A549 (cell line): ENCODE measurements at regions not wholly inside any gene's neighbourhood (a gene's known extent, or its start where the extent isn't known, plus 50 kb on each side); places are given as distances from the start of the nearest gene placed in this dataset.

Experiments
- ATAC-seq, 2 experiments: fragments of 200-7000 bp in 1 of 2; fragments of >200 bp in 1 of 2; cut with Nextera tagmentation in 1 of 2; cut with Tn5 transposase in 1 of 2; 3 replicates each; pipeline versions ENCODE4 v1.8.0 to v1.9.1; 2018 to 2020; ENCODE audit warnings: mild to moderate bottlenecking in 1 of 2, moderate library complexity in 1 of 2
- CTCF ChIA-PET: fragments of 300-600 bp; sonication (Branson Sonifier 250); formaldehyde crosslinking; extraction: SDS; loops from one replicate; lab custom pipeline; 2021; ENCODE audit warnings: antibody characterized with exemption, inconsistent platforms; lab: Yijun Ruan, JAX
- POLR2A ChIA-PET: fragments of 350-600 bp; formaldehyde crosslinking; extraction: SDS; loops from one replicate; lab custom pipeline; 2021; ENCODE audit warnings: antibody characterized with exemption, inconsistent platforms; lab: Yijun Ruan, JAX
- DNase-seq, 2 experiments: peaks; one replicate each; pipeline versions ENCODE4 v3.0.0 to v3.0.0-alpha.2; 2011 to 2016; ENCODE audit warnings: low read depth in 1 of 2, low spot score in 1 of 2
- FAIRE-seq: peaks from 2 replicates; lab custom pipeline; 2011; peaks lifted over from hg19 to GRCh38; lab: Jason Lieb, UNC
- H3K27ac ChIP-seq, 2 experiments: fragments of >200 bp; sonication (Bioruptor Twin); formaldehyde crosslinking; 3 replicates each; pipeline ENCODE4 v1.5.1; 2016 to 2017
- H3K4me1 ChIP-seq: fragments of >200 bp; sonication (Bioruptor Twin); formaldehyde crosslinking; 3 replicates; pipeline ENCODE4 v1.6.1; 2016
- H3K4me2 ChIP-seq: fragments of >200 bp; sonication (Bioruptor Twin); formaldehyde crosslinking; 3 replicates; pipeline ENCODE4 v1.6.1; 2016
- H3K4me3 ChIP-seq: fragments of >200 bp; sonication (Bioruptor Twin); formaldehyde crosslinking; 3 replicates; pipeline ENCODE4 v1.5.1; 2016
- H3K9me3 ChIP-seq: fragments of >200 bp; sonication (Bioruptor Twin); formaldehyde crosslinking; 3 replicates; pipeline ENCODE4 v1.6.1; 2016
- BCL3 ChIP-seq: fragments of >200 bp; sonication (Bioruptor Twin); formaldehyde crosslinking; IDR thresholded peaks from 3 replicates; pipeline ENCODE4 v1.6.1; 2016
- ELK1 ChIP-seq: fragments of 150-350 bp; IDR thresholded peaks from 2 replicates; pipeline ENCODE4 v1.6.1; 2014; ENCODE audit warnings: low read depth, mild to moderate bottlenecking, low read length
- ESRRA ChIP-seq: fragments of 150-350 bp; IDR thresholded peaks from 2 replicates; pipeline ENCODE4 v1.6.1; 2014; ENCODE audit warnings: mild to moderate bottlenecking, low read length, borderline replicate concordance
- FOSL2 ChIP-seq, 2 experiments: fragments of 450-650 bp in 1 of 2; fragments of >200 bp in 1 of 2; sonication (Bioruptor Twin) in 1 of 2; formaldehyde crosslinking; IDR thresholded peaks; 2 replicates each; pipeline versions ENCODE4 v1.5.0 to v1.6.1; 2016 to 2020; ENCODE audit warnings: mild to moderate bottlenecking in 1 of 2, moderate library complexity in 1 of 2
- HEYL ChIP-seq: fragments of 250-450 bp; sonication (Bioruptor Pico); IDR thresholded peaks from 2 replicates; pipeline ENCODE4 v1.8.0; 2021; ENCODE audit warnings: mild to moderate bottlenecking, moderate library complexity
- HOXB5 ChIP-seq: fragments of 250-450 bp; sonication (Bioruptor Pico); IDR thresholded peaks from 2 replicates; pipeline ENCODE4 v1.5.0; 2020; ENCODE audit warnings: mild to moderate bottlenecking, moderate library complexity
- JUN ChIP-seq, 2 experiments: fragments of >200 bp; sonication (Bioruptor Twin); formaldehyde crosslinking; IDR thresholded peaks; 2 replicates in 1 of 2; 3 replicates in 1 of 2; pipeline ENCODE4 v1.6.1; 2016 to 2017
- MAFK ChIP-seq: fragments of 450-650 bp; IDR thresholded peaks from 2 replicates; pipeline ENCODE4 v1.6.1; 2014; ENCODE audit not compliant: partially characterized antibody
- PHF8 ChIP-seq: fragments of 200-600 bp; sonication (generic); IDR thresholded peaks from 2 replicates; pipeline ENCODE4 v1.6.1; 2016; ENCODE audit warnings: low read depth, mild to moderate bottlenecking, antibody characterized with exemption, moderate library complexity, borderline replicate concordance
- POLR2AphosphoS2 ChIP-seq: conservative IDR thresholded peaks from 2 replicates; pipeline ENCODE4 v1.6.1; 2012; ENCODE audit warnings: low read length, improper control_type of control experiment, inconsistent platforms
- RNF2 ChIP-seq: fragments of 200-600 bp; sonication (generic); IDR thresholded peaks from 2 replicates; pipeline ENCODE4 v1.6.1; 2016; ENCODE audit warnings: low read depth, mild to moderate bottlenecking, antibody characterized with exemption, moderate library complexity, borderline replicate concordance
- ZC3H11A ChIP-seq: fragments of 450-650 bp; IDR thresholded peaks from 2 replicates; pipeline ENCODE4 v1.6.1; 2014; ENCODE audit warnings: antibody characterized with exemption, mild to moderate bottlenecking
- ZNF302 ChIP-seq: fragments of 250-450 bp; sonication (Bioruptor Pico); IDR thresholded peaks from 2 replicates; pipeline ENCODE4 v1.9.0; 2021; ENCODE audit warnings: inconsistent platforms, mild to moderate bottlenecking, moderate library complexity
- WGBS: methylation state at CpG from one replicate; pipeline ENCODE4 v1.1.6; 2017; ENCODE audit errors: missing lambda C conversion rate; 5-methylcytosine and 5-hydroxymethylcytosine counted together
- TF ChIP-seq, protein P1 (sequence below): IDR thresholded peaks from 2 replicates; pipeline ENCODE4 v1.6.1; 2012
- TF ChIP-seq, protein P2 (sequence below): IDR thresholded peaks from 2 replicates; pipeline ENCODE4 v1.6.1; 2012

GRCh38 chr10:60522617-60523016, 132.9 kb upstream of the ANK3 start:
- DNase-seq (no peak), ATAC-seq (no peak), FAIRE-seq (no peak)
- CTCF ChIA-PET = no interaction called here
- Histone ChIP-seq H3K27ac (no peak overlapping the region), H3K4me1 (no peaks in the 10 kb centered on the region), H3K4me3 (no peak overlapping the region), H3K9me3 (no peaks in the 10 kb centered on the region), H3K4me2 (no peak overlapping the region)
- POLR2A ChIA-PET = no interaction called here
- TF ChIP-seq PHF8 (no peak), POLR2AphosphoS2 (no peak)
- WGBS = 80% methylated on average over 2 of the region's 2 CpGs

DNA sequence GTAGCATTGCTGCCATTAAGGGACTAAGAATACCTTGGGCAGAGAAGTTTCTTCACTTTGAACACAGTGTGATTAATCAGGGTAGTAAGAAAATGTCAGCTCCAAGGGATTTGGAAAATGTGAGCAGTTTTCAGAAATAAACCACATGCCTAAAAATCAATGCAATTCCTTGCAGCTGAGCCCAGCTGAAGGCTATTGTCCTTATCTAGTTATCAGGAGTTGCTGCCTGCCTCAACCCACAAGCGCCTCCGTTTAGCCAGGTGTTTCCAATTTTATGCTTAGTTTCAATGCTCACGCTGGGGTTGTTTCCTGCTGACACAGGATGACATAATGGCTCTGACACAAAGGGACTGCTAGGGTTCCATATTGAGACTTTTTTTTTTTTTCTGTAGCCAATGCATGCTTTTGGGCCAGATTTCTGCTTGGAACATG, 132.3 kb upstream of the ANK3 start:
- ATAC-seq (no peak), DNase-seq (no peak), FAIRE-seq (no peak)
- no peak overlapping the region for H3K4me3 ChIP-seq
- no peak overlapping the region for H3K4me2 ChIP-seq
- H3K27ac ChIP-seq = no peak overlapping the region
- TF ChIP-seq PHF8 (no peak), FOSL2 (IDR thresholded peaks at IDR 0.05) (no peak), FOSL2 (CRISPR knock-in tag; IDR thresholded peaks at IDR 0.05) (no peak), HEYL (no peak), POLR2AphosphoS2 (no peak)
- ChIA-PET POLR2A (no interaction called here), CTCF (interaction anchor here (1.0 kb wide), 1 partner anchor 18 kb away, joined by 3 read pairs; no protein-coding TSS in a partner anchor)
- H3K9me3 ChIP-seq = no peaks in the 10 kb centered on the region
- H3K4me1 ChIP-seq = no peaks in the 10 kb centered on the region
- WGBS = 85% methylated on average over 3 of the region's 3 CpGs

DNA sequence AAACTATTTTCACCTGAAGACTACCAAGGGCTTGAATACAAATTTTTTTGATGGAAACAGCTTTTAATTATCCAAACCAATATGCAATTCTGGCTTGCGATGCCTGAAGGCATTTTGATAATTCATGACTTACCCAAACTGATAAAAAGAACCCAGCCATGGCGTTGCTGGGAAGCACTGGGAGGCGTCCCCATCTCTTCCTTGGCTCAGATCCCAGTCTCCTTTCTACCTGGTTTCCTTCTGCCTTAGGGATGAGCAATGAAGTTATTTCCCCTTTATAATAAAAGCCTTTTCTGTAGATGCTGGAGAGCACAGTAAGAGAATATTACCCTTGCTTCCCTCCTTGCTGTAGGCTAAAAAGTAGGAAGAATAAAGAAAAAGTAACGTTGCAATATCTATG, 129.1 kb upstream of the ANK3 start:
- Histone ChIP-seq H3K27ac (no peak overlapping the region), H3K4me3 (no peak overlapping the region), H3K4me2 (no peak overlapping the region), H3K4me1 (no peaks in the 10 kb centered on the region), H3K9me3 (no peaks in the 10 kb centered on the region)
- ChIA-PET POLR2A (no interaction called here), CTCF (no interaction called here)
- TF ChIP-seq ESRRA = no peak
- no peak for TF ChIP-seq ZNF302 (CRISPR knock-in tag)
- no peak for TF ChIP-seq ZC3H11A
- no peak for DNase-seq
- 43% methylated on average over 4 of the region's 4 CpGs for WGBS
- no peak for FAIRE-seq
- ATAC-seq = no peak

- Histone ChIP-seq H3K9me3 (no peaks in the 10 kb centered on the region), H3K27ac (no peak overlapping the region), H3K4me1 (no peaks in the 10 kb centered on the region), H3K4me2 (no peak overlapping the region), H3K4me3 (no peak overlapping the region)
- FAIRE-seq (no peak), DNase-seq (no peak), ATAC-seq (no peak)
- ChIA-PET CTCF (interaction anchor here (1.0 to 1.5 kb wide), 2 partner anchors 18 to 20 kb away, joined by 3 read pairs; no protein-coding TSS in a partner anchor), POLR2A (no interaction called here)
- WGBS = 70% methylated on average over 3 of the region's 3 CpGs
- TF ChIP-seq MAFK = no peak
- TF ChIP-seq, protein P1, sequence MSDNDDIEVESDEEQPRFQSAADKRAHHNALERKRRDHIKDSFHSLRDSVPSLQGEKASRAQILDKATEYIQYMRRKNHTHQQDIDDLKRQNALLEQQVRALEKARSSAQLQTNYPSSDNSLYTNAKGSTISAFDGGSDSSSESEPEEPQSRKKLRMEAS = no peak
- no peak for TF ChIP-seq JUN (IDR thresholded peaks at IDR 0.05)
- TF ChIP-seq RNF2 = no peak
- no peak for TF ChIP-seq HOXB5
- no peak for TF ChIP-seq ELK1
- no peak for TF ChIP-seq BCL3
- TF ChIP-seq, protein P2, sequence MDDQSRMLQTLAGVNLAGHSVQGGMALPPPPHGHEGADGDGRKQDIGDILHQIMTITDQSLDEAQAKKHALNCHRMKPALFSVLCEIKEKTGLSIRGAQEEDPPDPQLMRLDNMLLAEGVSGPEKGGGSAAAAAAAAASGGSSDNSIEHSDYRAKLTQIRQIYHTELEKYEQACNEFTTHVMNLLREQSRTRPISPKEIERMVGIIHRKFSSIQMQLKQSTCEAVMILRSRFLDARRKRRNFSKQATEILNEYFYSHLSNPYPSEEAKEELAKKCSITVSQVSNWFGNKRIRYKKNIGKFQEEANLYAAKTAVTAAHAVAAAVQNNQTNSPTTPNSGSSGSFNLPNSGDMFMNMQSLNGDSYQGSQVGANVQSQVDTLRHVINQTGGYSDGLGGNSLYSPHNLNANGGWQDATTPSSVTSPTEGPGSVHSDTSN = no peak
These were observed 128.1 kb upstream of the ANK3 start for GRCh38 chr10:60517805-60518204.
